ENCODE measurements at regions not wholly inside any gene's neighbourhood (a gene's known extent, or its start where the extent isn't known, plus 50 kb on each side); places are given as distances from the start of the nearest gene placed in this dataset.

DNA sequence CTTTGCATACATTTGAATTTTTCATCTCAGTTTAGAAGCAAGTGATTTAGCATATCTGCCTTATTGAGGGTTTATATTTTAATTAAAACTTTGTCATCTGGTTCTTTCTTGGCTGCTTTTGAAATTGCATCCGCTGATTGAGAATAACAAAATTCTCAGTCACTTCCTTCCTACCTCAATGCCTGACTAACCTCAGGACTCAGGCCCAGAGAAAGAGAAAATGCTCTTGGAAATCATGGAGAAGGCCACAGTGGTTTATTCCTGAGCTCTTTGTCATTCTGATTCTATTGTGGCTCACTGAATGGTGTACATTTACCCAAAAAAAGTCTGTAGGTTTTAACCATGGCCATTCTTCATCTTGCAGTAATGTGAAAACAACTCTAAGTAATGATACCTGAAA is 533.9 kb downstream of the TBL1XR1 start:
- TF ChIP-seq, protein P1, sequence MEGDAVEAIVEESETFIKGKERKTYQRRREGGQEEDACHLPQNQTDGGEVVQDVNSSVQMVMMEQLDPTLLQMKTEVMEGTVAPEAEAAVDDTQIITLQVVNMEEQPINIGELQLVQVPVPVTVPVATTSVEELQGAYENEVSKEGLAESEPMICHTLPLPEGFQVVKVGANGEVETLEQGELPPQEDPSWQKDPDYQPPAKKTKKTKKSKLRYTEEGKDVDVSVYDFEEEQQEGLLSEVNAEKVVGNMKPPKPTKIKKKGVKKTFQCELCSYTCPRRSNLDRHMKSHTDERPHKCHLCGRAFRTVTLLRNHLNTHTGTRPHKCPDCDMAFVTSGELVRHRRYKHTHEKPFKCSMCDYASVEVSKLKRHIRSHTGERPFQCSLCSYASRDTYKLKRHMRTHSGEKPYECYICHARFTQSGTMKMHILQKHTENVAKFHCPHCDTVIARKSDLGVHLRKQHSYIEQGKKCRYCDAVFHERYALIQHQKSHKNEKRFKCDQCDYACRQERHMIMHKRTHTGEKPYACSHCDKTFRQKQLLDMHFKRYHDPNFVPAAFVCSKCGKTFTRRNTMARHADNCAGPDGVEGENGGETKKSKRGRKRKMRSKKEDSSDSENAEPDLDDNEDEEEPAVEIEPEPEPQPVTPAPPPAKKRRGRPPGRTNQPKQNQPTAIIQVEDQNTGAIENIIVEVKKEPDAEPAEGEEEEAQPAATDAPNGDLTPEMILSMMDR (IDR thresholded peaks at IDR 0.05; ENCODE audit: borderline replicate concordance, extremely low read depth, low read length, poor library complexity, severe bottlenecking), result no peak
- TF ChIP-seq EZH2 (IDR thresholded peaks at IDR 0.05; ENCODE audit: borderline replicate concordance, low read depth, low read length, severe bottlenecking), result no peak
